ENCODE measurements at regions not wholly inside any gene's neighbourhood (a gene's known extent, or its start where the extent isn't known, plus 50 kb on each side); places are given as distances from the start of the nearest gene placed in this dataset.
A peak's percentile ranks its signal among the peaks of the same experiment; 100 is the strongest.

DNA sequence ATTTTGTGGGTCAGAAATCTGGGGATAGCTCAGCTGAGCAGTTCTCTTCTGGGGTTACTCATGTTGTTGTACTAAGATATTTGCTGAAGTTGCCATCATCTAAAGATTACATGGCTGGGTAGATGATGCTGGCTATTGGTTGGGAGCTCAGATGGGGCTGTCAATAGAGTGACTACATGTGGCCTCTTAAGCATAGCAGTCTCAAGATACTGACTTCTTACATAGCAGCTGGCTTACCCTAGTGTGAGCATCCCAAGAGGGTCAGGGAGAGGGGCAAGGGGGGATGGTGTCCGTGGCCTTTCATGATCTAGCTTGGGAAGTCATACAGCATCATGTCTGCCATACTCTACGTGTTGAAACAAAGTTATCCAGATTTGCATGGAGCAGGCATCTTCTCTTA lies 90.1 kb upstream of the HMGA2 start:
- Histone ChIP-seq H3K79me2 (no peaks in the 10 kb centered on the region), H3K4me2 (no peak overlapping the region), H4K20me1 (ENCODE audit: insufficient read depth, poor library complexity, severe bottlenecking) (no peaks in the 10 kb centered on the region), H3K27me3 (peaks cover 19% of the 10 kb centered on the region), H3K36me3 (replicated peaks; ENCODE audit: insufficient read depth, low read depth) (no peaks in the 10 kb centered on the region), H3K4me1 (ENCODE audit: insufficient read depth) (peaks cover 5% of the 10 kb centered on the region), H3K9me2 (replicated peaks; ENCODE audit: insufficient read depth) (no peaks in the 10 kb centered on the region), H3K9me3 (ENCODE audit: low read depth) (no peaks in the 10 kb centered on the region), H3K4me3 (no peak overlapping the region), H2AFZ (no peak overlapping the region), H3K27ac (no peak overlapping the region)
- DNase-seq (ENCODE audit: low spot score), result no peak
- WGBS (ENCODE audit: low lambda C conversion rate, missing lambda C conversion rate), result 85% methylated on average over 2 of the region's 2 CpGs
- no peak for TF ChIP-seq EZH2 (IDR thresholded peaks at IDR 0.05; ENCODE audit: borderline replicate concordance)
- TF ChIP-seq, protein P1, sequence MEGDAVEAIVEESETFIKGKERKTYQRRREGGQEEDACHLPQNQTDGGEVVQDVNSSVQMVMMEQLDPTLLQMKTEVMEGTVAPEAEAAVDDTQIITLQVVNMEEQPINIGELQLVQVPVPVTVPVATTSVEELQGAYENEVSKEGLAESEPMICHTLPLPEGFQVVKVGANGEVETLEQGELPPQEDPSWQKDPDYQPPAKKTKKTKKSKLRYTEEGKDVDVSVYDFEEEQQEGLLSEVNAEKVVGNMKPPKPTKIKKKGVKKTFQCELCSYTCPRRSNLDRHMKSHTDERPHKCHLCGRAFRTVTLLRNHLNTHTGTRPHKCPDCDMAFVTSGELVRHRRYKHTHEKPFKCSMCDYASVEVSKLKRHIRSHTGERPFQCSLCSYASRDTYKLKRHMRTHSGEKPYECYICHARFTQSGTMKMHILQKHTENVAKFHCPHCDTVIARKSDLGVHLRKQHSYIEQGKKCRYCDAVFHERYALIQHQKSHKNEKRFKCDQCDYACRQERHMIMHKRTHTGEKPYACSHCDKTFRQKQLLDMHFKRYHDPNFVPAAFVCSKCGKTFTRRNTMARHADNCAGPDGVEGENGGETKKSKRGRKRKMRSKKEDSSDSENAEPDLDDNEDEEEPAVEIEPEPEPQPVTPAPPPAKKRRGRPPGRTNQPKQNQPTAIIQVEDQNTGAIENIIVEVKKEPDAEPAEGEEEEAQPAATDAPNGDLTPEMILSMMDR (IDR thresholded peaks at IDR 0.05; ENCODE audit: poor library complexity), result no peak
- no peak for TF ChIP-seq EZH2phosphoT487 (IDR thresholded peaks at IDR 0.05; ENCODE audit: low read depth, severe bottlenecking, unreplicated experiment)

DNA sequence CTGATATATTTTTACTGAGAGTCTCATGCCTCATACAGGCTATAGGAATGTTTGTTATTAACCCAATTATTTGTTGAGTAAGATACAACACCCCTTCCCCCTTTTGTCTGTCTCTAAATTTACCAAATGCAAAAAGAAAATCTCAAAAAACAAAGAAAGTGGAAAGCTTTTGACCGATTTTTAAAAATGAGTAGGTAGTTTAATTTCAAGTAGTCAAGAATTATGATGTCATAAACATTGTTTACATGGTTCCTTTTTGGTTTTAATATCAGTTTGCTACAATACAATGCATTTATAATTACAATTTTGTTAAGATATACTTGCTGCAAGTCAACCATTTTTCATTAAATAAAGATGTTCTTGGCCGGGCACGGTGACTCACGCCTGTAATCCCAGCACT lies 84.7 kb upstream of the HMGA2 start:
- Histone ChIP-seq H3K9me2 (replicated peaks; ENCODE audit: insufficient read depth) (no peaks in the 10 kb centered on the region), H3K4me3 (no peak overlapping the region), H2AFZ (no peak overlapping the region), H3K79me2 (no peaks in the 10 kb centered on the region), H3K4me1 (ENCODE audit: insufficient read depth) (no peaks in the 10 kb centered on the region), H3K27me3 (peaks cover 5% of the 10 kb centered on the region), H3K9me3 (ENCODE audit: low read depth) (no peaks in the 10 kb centered on the region), H3K27ac (no peak overlapping the region), H3K36me3 (replicated peaks; ENCODE audit: insufficient read depth, low read depth) (no peaks in the 10 kb centered on the region), H3K4me2 (no peak overlapping the region), H4K20me1 (ENCODE audit: insufficient read depth, poor library complexity, severe bottlenecking) (no peaks in the 10 kb centered on the region)
- TF ChIP-seq, protein P1 (IDR thresholded peaks at IDR 0.05; ENCODE audit: poor library complexity), result no peak
- no peak for TF ChIP-seq EZH2 (IDR thresholded peaks at IDR 0.05; ENCODE audit: borderline replicate concordance)
- TF ChIP-seq EZH2phosphoT487 (IDR thresholded peaks at IDR 0.05; ENCODE audit: low read depth, severe bottlenecking, unreplicated experiment), result no peak
- no peak for DNase-seq (ENCODE audit: low spot score)
- WGBS (ENCODE audit: low lambda C conversion rate, missing lambda C conversion rate), result 96% methylated on average over 4 of the region's 4 CpGs

DNA sequence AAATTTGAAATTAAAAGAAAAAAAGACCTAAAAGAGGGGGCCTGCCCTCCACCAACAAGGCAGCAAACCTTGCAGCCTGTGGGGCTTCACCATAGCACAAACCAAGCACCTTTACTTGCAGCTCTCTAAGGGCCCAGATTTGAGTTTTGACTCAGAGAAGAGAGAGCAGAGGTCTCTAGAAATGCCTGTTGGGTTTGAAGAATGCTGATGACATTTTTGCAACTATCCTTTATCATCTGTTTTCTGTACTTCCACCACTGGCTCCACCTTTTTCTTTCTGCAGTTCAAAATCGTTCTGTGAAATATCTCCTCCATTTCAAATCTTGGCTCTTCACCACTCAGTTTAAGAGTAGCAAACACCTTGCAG lies 83.8 kb upstream of the HMGA2 start:
- Histone ChIP-seq H3K4me2 (peak overlapping the region; percentile 98), H2AFZ (peak overlapping the region; percentile 94), H3K9me3 (ENCODE audit: low read depth) (no peaks in the 10 kb centered on the region), H4K20me1 (ENCODE audit: insufficient read depth, poor library complexity, severe bottlenecking) (no peaks in the 10 kb centered on the region), H3K4me3 (no peak overlapping the region), H3K4me1 (ENCODE audit: insufficient read depth) (no peaks in the 10 kb centered on the region), H3K36me3 (replicated peaks; ENCODE audit: insufficient read depth, low read depth) (no peaks in the 10 kb centered on the region), H3K9me2 (replicated peaks; ENCODE audit: insufficient read depth) (no peaks in the 10 kb centered on the region), H3K27ac (peak overlapping the region; percentile 86), H3K27me3 (peaks cover 5% of the 10 kb centered on the region), H3K79me2 (no peaks in the 10 kb centered on the region)
- WGBS (ENCODE audit: low lambda C conversion rate, missing lambda C conversion rate), result 32% methylated on average over 1 of the region's 1 CpG
- DNase-seq (ENCODE audit: low spot score), result no peak
- no peak for TF ChIP-seq EZH2 (IDR thresholded peaks at IDR 0.05; ENCODE audit: borderline replicate concordance)
- no peak for TF ChIP-seq EZH2phosphoT487 (IDR thresholded peaks at IDR 0.05; ENCODE audit: low read depth, severe bottlenecking, unreplicated experiment)
- TF ChIP-seq, protein P1 (IDR thresholded peaks at IDR 0.05; ENCODE audit: poor library complexity), result no peak

All from hepatocyte (in vitro differentiated cells).